GM12878 (cell line): ENCODE measurements at regions not wholly inside any gene's neighbourhood (a gene's known extent, or its start where the extent isn't known, plus 50 kb on each side); places are given as distances from the start of the nearest gene placed in this dataset.

Experiments
- ATAC-seq: fragments of 200-7000 bp; cut with Tn5 transposase; 3 replicates; pipeline ENCODE4 v1.9.1; 2020; ENCODE audit warnings: mild to moderate bottlenecking, moderate library complexity
- BruUV-seq: library from RNA; stranded (reverse); fragments of 400-500 nt; replicated peaks from 2 replicates; lab custom pipeline; 2021; lab: Mats Ljungman, UMichigan
- CTCF ChIA-PET: fragments of 300-600 bp; sonication (Branson Sonifier 250); formaldehyde crosslinking; extraction: SDS; loops from one replicate; lab custom pipeline; 2021; ENCODE audit warnings: inconsistent platforms; lab: Yijun Ruan, JAX
- POLR2A ChIA-PET: fragments of 350-600 bp; formaldehyde crosslinking; extraction: SDS; loops from one replicate; lab custom pipeline; 2021; ENCODE audit warnings: inconsistent platforms; lab: Charles Lee
- RAD21 ChIA-PET: fragments of 300-600 bp; sonication (Branson Sonifier 250); formaldehyde crosslinking; loops from one replicate; lab custom pipeline; 2023; ENCODE audit warnings: antibody characterized with exemption; ENCODE audit not compliant: unreplicated experiment; lab: Charles Lee
- SMC1A ChIA-PET: fragments of 300-600 bp; sonication (Branson Sonifier 250); formaldehyde crosslinking; loops from one replicate; lab custom pipeline; 2023; ENCODE audit not compliant: unreplicated experiment, uncharacterized antibody; lab: Charles Lee
- DNase-seq: peaks from one replicate; pipeline ENCODE4 v3.0.0-alpha.2; 2011; ENCODE audit warnings: low read depth, low spot score
- FAIRE-seq: peaks from 3 replicates; lab custom pipeline; 2011; peaks lifted over from hg19 to GRCh38; lab: Jason Lieb, UNC
- H2AFZ ChIP-seq: 2 replicates; pipeline ENCODE4 v1.6.0; 2011; ENCODE audit warnings: low read depth, low read length, control low read depth; ENCODE audit not compliant: control insufficient read depth
- H3K27ac ChIP-seq: 2 replicates; pipeline ENCODE4 v1.5.1; 2011; ENCODE audit warnings: control low read depth; ENCODE audit not compliant: control insufficient read depth, insufficient read depth
- H3K27me3 ChIP-seq, 2 experiments: replicated peaks in 1 of 2; 2 replicates each; pipeline versions ENCODE4 v1.6.0 to v1.6.1; 2011; ENCODE audit warnings: low read length in 1 of 2; ENCODE audit not compliant: control insufficient read depth in 2 of 2, insufficient read depth in 2 of 2
- H3K36me3 ChIP-seq, 2 experiments: 2 replicates each; pipeline ENCODE4 v1.5.1; 2011; ENCODE audit warnings: low read length in 1 of 2; ENCODE audit not compliant: control insufficient read depth in 2 of 2, insufficient read depth in 2 of 2
- H3K4me1 ChIP-seq: 2 replicates; pipeline ENCODE4 v1.6.1; 2011; ENCODE audit warnings: mild to moderate bottlenecking, low read length, moderate library complexity, mixed read lengths; ENCODE audit not compliant: control insufficient read depth, insufficient read depth
- H3K4me2 ChIP-seq: 2 replicates; pipeline ENCODE4 v1.6.0; 2011; ENCODE audit warnings: control low read depth; ENCODE audit not compliant: control insufficient read depth, insufficient read depth
- H3K4me3 ChIP-seq: fragments of 200-600 bp; sonication (generic); 2 replicates; pipeline ENCODE4 v1.5.1; 2016
- H3K79me2 ChIP-seq: 2 replicates; pipeline ENCODE4 v1.6.0; 2011; ENCODE audit warnings: low read length; ENCODE audit not compliant: control insufficient read depth, insufficient read depth
- H3K9ac ChIP-seq: 2 replicates; pipeline ENCODE4 v1.8.0; 2011; ENCODE audit warnings: low read length, control low read depth, mixed read lengths; ENCODE audit not compliant: control insufficient read depth, insufficient read depth
- H3K9me3 ChIP-seq: replicated peaks from 3 replicates; pipeline ENCODE4 v1.5.1; 2011; ENCODE audit warnings: mild to moderate bottlenecking, low read length; ENCODE audit not compliant: control insufficient read depth, insufficient read depth
- H4K20me1 ChIP-seq: 2 replicates; pipeline ENCODE4 v1.6.0; 2011; ENCODE audit not compliant: control insufficient read depth, insufficient read depth
- ATF3 ChIP-seq: IDR thresholded peaks from 2 replicates; pipeline ENCODE4 v1.6.1; 2011; ENCODE audit warnings: low read depth, mild to moderate bottlenecking, low read length, moderate library complexity, borderline replicate concordance; ENCODE audit errors: extremely low read depth
- CEBPZ ChIP-seq: fragments of 150-350 bp; IDR thresholded peaks from 2 replicates; pipeline ENCODE4 v1.6.1; 2016; ENCODE audit warnings: low read depth, low read length
- EGR1 ChIP-seq, 2 experiments: IDR thresholded peaks; 1 replicate in 1 of 2; 2 replicates in 1 of 2; pipeline ENCODE4 v1.6.1; 2011 to 2012; ENCODE audit warnings: low read depth in 2 of 2, low read length in 2 of 2, borderline replicate concordance in 1 of 2, mild to moderate bottlenecking in 1 of 2, moderate library complexity in 1 of 2
- IKZF1 ChIP-seq: fragments of 450-650 bp; conservative IDR thresholded peaks from 2 replicates; pipeline ENCODE4 v1.6.1; 2017; ENCODE audit warnings: antibody characterized with exemption, mild to moderate bottlenecking
- JUNB ChIP-seq: IDR thresholded peaks from 2 replicates; pipeline ENCODE4 v1.6.1; 2016; ENCODE audit warnings: antibody characterized with exemption, mild to moderate bottlenecking
- PAX8 ChIP-seq: fragments of 450-650 bp; IDR thresholded peaks from 2 replicates; pipeline ENCODE4 v1.6.1; 2017; ENCODE audit warnings: mild to moderate bottlenecking, moderate library complexity
- RCOR1 ChIP-seq: conservative IDR thresholded peaks from 2 replicates; pipeline ENCODE4 v1.6.1; 2012; ENCODE audit warnings: low read depth, low read length, improper control_type of control experiment
- TCF12 ChIP-seq: IDR thresholded peaks from 2 replicates; pipeline ENCODE4 v1.6.1; 2011; ENCODE audit warnings: low read depth, mild to moderate bottlenecking, low read length
- TCF3 ChIP-seq: IDR thresholded peaks from 2 replicates; pipeline ENCODE4 v1.6.1; 2012; ENCODE audit warnings: low read depth, mild to moderate bottlenecking, low read length, borderline replicate concordance; ENCODE audit not compliant: insufficient read depth
- WGBS: methylation state at CpG from one replicate; pipeline ENCODE4 v1.1.6; 2016; ENCODE audit warnings: low lambda C conversion rate; ENCODE audit not compliant: insufficient replicate concordance, insufficient coverage; ENCODE audit errors: missing lambda C conversion rate; 5-methylcytosine and 5-hydroxymethylcytosine counted together
- in situ Hi-C: fragments of 300-500 bp; cut with MboI; formaldehyde crosslinking; loops from 9 replicates; pipeline ENCODE4 v1.14.3; 2018; ENCODE audit warnings: mixed read lengths
- intact Hi-C: fragments of 100-400 bp; cut with micrococcal nuclease; formaldehyde crosslinking; loops from one replicate; pipeline ENCODE4 v1.14.2; 2022; ENCODE audit not compliant: unreplicated experiment

GRCh38 chr4:115852767-115853091 lies 739.3 kb upstream of the NDST4 start:
- CTCF ChIA-PET = interaction anchor here (0.7 to 6.2 kb wide), 45 partner anchors 9 to 766 kb away, joined by 3 to 80 read pairs (median 5); no protein-coding TSS in a partner anchor
- POLR2A ChIA-PET = interaction anchor here (1.1 kb wide), 1 partner anchor 103 kb away, joined by 3 read pairs; no protein-coding TSS in a partner anchor
- no peak for ATAC-seq

More at GRCh38 chr4:115852767-115853091, 739.3 kb upstream of the NDST4 start:
- H4K20me1 ChIP-seq = no peaks in the 10 kb centered on the region
- SMC1A ChIA-PET = interaction anchor here (0.6 to 4.7 kb wide), 25 partner anchors 8 to 764 kb away, joined by 3 to 52 read pairs (median 4); no protein-coding TSS in a partner anchor
- intact Hi-C loops (loop anchor here (1.0 to 5.0 kb wide), 5 partner anchors 104 to 762 kb away; no protein-coding TSS in a partner anchor), in situ Hi-C loops (loop anchor here (10.0 kb wide), 1 partner anchor 758 kb away; no protein-coding TSS in a partner anchor)
- DNase-seq (no peak), FAIRE-seq (no peak)
- no peak for TF ChIP-seq JUNB
- no peak for TF ChIP-seq TCF3
- TF ChIP-seq RCOR1 = no peak
- no peak for TF ChIP-seq IKZF1
- no peak for TF ChIP-seq CEBPZ
- no peak for TF ChIP-seq TCF12
- no peak for TF ChIP-seq EGR1 (IDR thresholded peaks at IDR 0.05; ENCODE audit: borderline replicate concordance in 1 of 2, low read depth in 2 of 2, low read length in 2 of 2)
- no peak for TF ChIP-seq PAX8
- no peak for TF ChIP-seq ATF3
- no peak overlapping the region for H3K4me2 ChIP-seq
- RAD21 ChIA-PET = interaction anchor here (0.8 to 3.9 kb wide), 19 partner anchors 8 to 764 kb away, joined by 3 to 69 read pairs (median 3); no protein-coding TSS in a partner anchor
- H3K9ac ChIP-seq = no peak overlapping the region
- WGBS = 0% methylated on average over 1 of the region's 1 CpG
- H3K27me3 ChIP-seq = no peaks in the 10 kb centered on the region
- no peaks in the 10 kb centered on the region; the same call in 2 of the 3 replicates for H3K9me3 ChIP-seq
- H2AFZ ChIP-seq = no peak overlapping the region
- H3K4me3 ChIP-seq = no peak overlapping the region
- H3K79me2 ChIP-seq = no peaks in the 10 kb centered on the region
- no peaks in the 10 kb centered on the region for H3K36me3 ChIP-seq
- no peak overlapping the region for H3K27ac ChIP-seq
- peaks cover 9% of the 10 kb centered on the region for H3K4me1 ChIP-seq
- no TSS peak for BruUV-seq
